SK-N-SH treated with all-trans-retinoic acid at 6 μM for 48 hours (cell line): ENCODE measurements at regions not wholly inside any gene's neighbourhood (a gene's known extent, or its start where the extent isn't known, plus 50 kb on each side); places are given as distances from the start of the nearest gene placed in this dataset.
A peak's percentile ranks its signal among the peaks of the same experiment; 100 is the strongest.

ENCODE experiments used
- ATAC-seq: fragments of 200-7000 bp; cut with Tn5 transposase; 3 replicates; pipeline ENCODE4 v1.9.1; 2020; ENCODE audit warnings: mild to moderate bottlenecking, moderate library complexity
- ARNTL ChIP-seq: fragments of 450-650 bp; formaldehyde crosslinking; IDR thresholded peaks from 2 replicates; pipeline ENCODE4 v1.5.0; 2020; ENCODE audit warnings: low read depth, mild to moderate bottlenecking, moderate library complexity, borderline replicate concordance
- BACH2 ChIP-seq: fragments of 250-450 bp; sonication (Bioruptor Pico); IDR thresholded peaks from 2 replicates; pipeline ENCODE4 v1.9.0; 2021; ENCODE audit warnings: mild to moderate bottlenecking, borderline replicate concordance
- CSDC2 ChIP-seq: fragments of 250-450 bp; sonication (Bioruptor Pico); IDR thresholded peaks from 2 replicates; pipeline ENCODE4 v1.5.0; 2020; ENCODE audit warnings: mild to moderate bottlenecking, moderate library complexity
- CSRNP3 ChIP-seq: fragments of 250-450 bp; sonication (Bioruptor Pico); IDR thresholded peaks from 2 replicates; pipeline ENCODE4 v1.5.1; 2021; ENCODE audit warnings: mild to moderate bottlenecking, moderate library complexity
- GLIS3 ChIP-seq: fragments of 250-450 bp; sonication (Bioruptor Pico); IDR thresholded peaks from 2 replicates; pipeline ENCODE4 v1.5.0; 2020; ENCODE audit warnings: mild to moderate bottlenecking, moderate library complexity
- ISL1 ChIP-seq: fragments of 250-450 bp; sonication (Bioruptor Pico); IDR thresholded peaks from 2 replicates; pipeline ENCODE4 v2.1.2; 2022; ENCODE audit warnings: mild to moderate bottlenecking, moderate library complexity
- OSR1 ChIP-seq: fragments of 250-450 bp; sonication (Bioruptor Pico); IDR thresholded peaks from 2 replicates; pipeline ENCODE4 v1.8.0; 2022; ENCODE audit warnings: moderate library complexity, mild to moderate bottlenecking, inconsistent platforms
- POU6F1 ChIP-seq: fragments of 250-450 bp; sonication (Bioruptor Pico); IDR thresholded peaks from 2 replicates; pipeline ENCODE4 v1.8.0; 2021; ENCODE audit warnings: low read depth, mild to moderate bottlenecking, moderate library complexity, borderline replicate concordance
- PPARA ChIP-seq: fragments of 250-450 bp; sonication (Bioruptor Pico); IDR thresholded peaks from 2 replicates; pipeline ENCODE4 v1.5.0; 2020; ENCODE audit warnings: mild to moderate bottlenecking, borderline replicate concordance
- RARB ChIP-seq: fragments of 250-450 bp; sonication (Bioruptor Pico); IDR thresholded peaks from 2 replicates; pipeline ENCODE4 v1.8.0; 2021; ENCODE audit warnings: mild to moderate bottlenecking, moderate library complexity
- SNAI2 ChIP-seq: fragments of 250-450 bp; sonication (Bioruptor Pico); IDR thresholded peaks from 2 replicates; pipeline ENCODE4 v1.5.0; 2020; ENCODE audit warnings: mild to moderate bottlenecking, moderate library complexity
- TCF4 ChIP-seq: fragments of 250-450 bp; sonication (Bioruptor Pico); IDR thresholded peaks from 2 replicates; pipeline ENCODE4 v1.8.0; 2021; ENCODE audit warnings: mild to moderate bottlenecking, moderate library complexity, borderline replicate concordance
- TOX ChIP-seq: fragments of 250-450 bp; sonication (Bioruptor Pico); IDR thresholded peaks from 2 replicates; pipeline ENCODE4 v1.8.0; 2021; ENCODE audit warnings: mild to moderate bottlenecking, moderate library complexity, borderline replicate concordance
- TSHZ2 ChIP-seq: fragments of 250-450 bp; sonication (Bioruptor Pico); IDR thresholded peaks from 2 replicates; pipeline ENCODE4 v1.5.0; 2020; ENCODE audit warnings: mild to moderate bottlenecking, moderate library complexity
- ZC3H10 ChIP-seq: fragments of 250-450 bp; sonication (Bioruptor Pico); IDR thresholded peaks from 2 replicates; pipeline ENCODE4 v1.5.1; 2021; ENCODE audit warnings: mild to moderate bottlenecking, moderate library complexity
- ZFP3 ChIP-seq: fragments of 250-450 bp; sonication (Bioruptor Pico); IDR thresholded peaks from 2 replicates; pipeline ENCODE4 v1.5.0; 2020; ENCODE audit warnings: mild to moderate bottlenecking, moderate library complexity
- ZNF70 ChIP-seq: fragments of 450-650 bp; formaldehyde crosslinking; IDR thresholded peaks from 2 replicates; pipeline ENCODE4 v1.5.0; 2020; ENCODE audit warnings: mild to moderate bottlenecking, moderate library complexity
- ZNF8 ChIP-seq: fragments of 450-650 bp; formaldehyde crosslinking; IDR thresholded peaks from 2 replicates; pipeline ENCODE4 v1.5.0; 2020; ENCODE audit warnings: mild to moderate bottlenecking, moderate library complexity
- TF ChIP-seq, protein P1 (sequence below): fragments of 250-450 bp; sonication (Bioruptor Pico); IDR thresholded peaks from 2 replicates; pipeline ENCODE4 v1.8.0; 2020; ENCODE audit warnings: mild to moderate bottlenecking, moderate library complexity, borderline replicate concordance
- TF ChIP-seq, protein P2 (sequence below): fragments of 250-450 bp; sonication (Bioruptor Pico); IDR thresholded peaks from 2 replicates; pipeline ENCODE4 v1.5.1; 2020; ENCODE audit warnings: low read depth, mild to moderate bottlenecking, moderate library complexity

GRCh38 chr17:70629902-70630301 is 460.6 kb downstream of the KCNJ2 start (continued):
- TF ChIP-seq ZNF70 (CRISPR knock-in tag) (no peak), TCF4 (CRISPR knock-in tag) (no peak), BACH2 (CRISPR knock-in tag) (no peak)

- TF ChIP-seq, protein P1, sequence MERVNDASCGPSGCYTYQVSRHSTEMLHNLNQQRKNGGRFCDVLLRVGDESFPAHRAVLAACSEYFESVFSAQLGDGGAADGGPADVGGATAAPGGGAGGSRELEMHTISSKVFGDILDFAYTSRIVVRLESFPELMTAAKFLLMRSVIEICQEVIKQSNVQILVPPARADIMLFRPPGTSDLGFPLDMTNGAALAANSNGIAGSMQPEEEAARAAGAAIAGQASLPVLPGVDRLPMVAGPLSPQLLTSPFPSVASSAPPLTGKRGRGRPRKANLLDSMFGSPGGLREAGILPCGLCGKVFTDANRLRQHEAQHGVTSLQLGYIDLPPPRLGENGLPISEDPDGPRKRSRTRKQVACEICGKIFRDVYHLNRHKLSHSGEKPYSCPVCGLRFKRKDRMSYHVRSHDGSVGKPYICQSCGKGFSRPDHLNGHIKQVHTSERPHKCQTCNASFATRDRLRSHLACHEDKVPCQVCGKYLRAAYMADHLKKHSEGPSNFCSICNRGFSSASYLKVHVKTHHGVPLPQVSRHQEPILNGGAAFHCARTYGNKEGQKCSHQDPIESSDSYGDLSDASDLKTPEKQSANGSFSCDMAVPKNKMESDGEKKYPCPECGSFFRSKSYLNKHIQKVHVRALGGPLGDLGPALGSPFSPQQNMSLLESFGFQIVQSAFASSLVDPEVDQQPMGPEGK: no peak
- TF ChIP-seq, protein P2, sequence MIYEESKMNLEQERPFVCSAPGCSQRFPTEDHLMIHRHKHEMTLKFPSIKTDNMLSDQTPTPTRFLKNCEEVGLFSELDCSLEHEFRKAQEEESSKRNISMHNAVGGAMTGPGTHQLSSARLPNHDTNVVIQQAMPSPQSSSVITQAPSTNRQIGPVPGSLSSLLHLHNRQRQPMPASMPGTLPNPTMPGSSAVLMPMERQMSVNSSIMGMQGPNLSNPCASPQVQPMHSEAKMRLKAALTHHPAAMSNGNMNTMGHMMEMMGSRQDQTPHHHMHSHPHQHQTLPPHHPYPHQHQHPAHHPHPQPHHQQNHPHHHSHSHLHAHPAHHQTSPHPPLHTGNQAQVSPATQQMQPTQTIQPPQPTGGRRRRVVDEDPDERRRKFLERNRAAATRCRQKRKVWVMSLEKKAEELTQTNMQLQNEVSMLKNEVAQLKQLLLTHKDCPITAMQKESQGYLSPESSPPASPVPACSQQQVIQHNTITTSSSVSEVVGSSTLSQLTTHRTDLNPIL (CRISPR knock-in tag): no peak
- TF ChIP-seq RARB (CRISPR knock-in tag): no peak
- no peak for TF ChIP-seq SNAI2
- no peak for TF ChIP-seq ZFP3 (CRISPR knock-in tag)
- no peak for TF ChIP-seq OSR1 (CRISPR knock-in tag)
- no peak for TF ChIP-seq ZC3H10 (CRISPR knock-in tag)
- TF ChIP-seq TOX (CRISPR knock-in tag): no peak
- TF ChIP-seq GLIS3 (CRISPR knock-in tag): no peak
- TF ChIP-seq ARNTL (CRISPR knock-in tag): no peak
- TF ChIP-seq ZNF8 (CRISPR knock-in tag): no peak
- peak; percentile 71 for ATAC-seq
These were observed 467.3 kb downstream of the KCNJ2 start for GRCh38 chr17:70636517-70637133.

DNA sequence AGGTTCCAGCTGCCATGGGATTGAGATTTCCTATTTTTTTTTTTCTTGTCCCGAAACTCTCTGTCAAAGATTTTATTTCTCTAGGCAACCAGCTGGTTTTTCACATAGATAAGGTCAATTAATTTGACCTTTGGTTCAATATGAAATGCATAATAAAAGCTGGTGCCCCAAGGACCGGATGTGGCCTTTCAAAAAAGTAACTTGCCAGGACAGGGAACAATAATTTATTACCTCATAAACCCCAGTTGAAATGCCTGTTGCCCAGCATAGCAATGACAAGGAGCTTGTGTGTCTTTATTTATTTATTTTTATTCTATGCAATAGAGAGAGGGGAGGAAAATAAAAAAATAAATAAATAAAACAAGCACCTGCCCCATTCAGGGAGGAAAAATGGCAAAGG is 472.7 kb downstream of the KCNJ2 start:
- no peak for ATAC-seq
- TF ChIP-seq TCF4 (CRISPR knock-in tag) (no peak), ZC3H10 (CRISPR knock-in tag) (no peak), BACH2 (CRISPR knock-in tag) (no peak), SNAI2 (no peak), CSRNP3 (no peak), ZFP3 (CRISPR knock-in tag) (no peak), POU6F1 (CRISPR knock-in tag) (no peak), ZNF70 (CRISPR knock-in tag) (no peak), TOX (CRISPR knock-in tag) (no peak), CSDC2 (CRISPR knock-in tag) (no peak)
- TF ChIP-seq, protein P2 (CRISPR knock-in tag): no peak
- TF ChIP-seq, protein P1: no peak

DNA sequence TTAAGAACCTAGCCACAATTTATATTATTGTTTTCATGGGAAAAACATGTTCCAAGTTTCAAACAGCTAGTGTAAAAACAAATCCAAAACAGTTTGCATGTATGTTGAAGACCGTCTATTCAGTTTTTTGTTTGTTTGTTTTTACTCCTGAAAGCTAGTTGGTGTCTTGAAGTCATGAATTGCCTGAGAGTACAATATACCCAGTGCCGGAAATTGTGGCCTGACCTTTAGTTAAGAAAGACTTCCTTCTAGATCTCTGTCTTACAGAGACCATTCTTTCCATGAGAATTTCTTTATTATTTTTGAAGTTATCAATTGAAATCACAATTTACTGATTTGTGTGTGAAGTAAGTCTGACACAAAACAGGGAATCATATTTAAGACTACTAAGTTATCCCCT is 474.8 kb downstream of the KCNJ2 start:
- ATAC-seq: no peak
- TF ChIP-seq TSHZ2 (no peak), ARNTL (CRISPR knock-in tag) (no peak), OSR1 (CRISPR knock-in tag) (no peak), SNAI2 (no peak), CSRNP3 (no peak), ZC3H10 (CRISPR knock-in tag) (no peak), ISL1 (no peak), PPARA (CRISPR knock-in tag) (no peak), ZNF70 (CRISPR knock-in tag) (no peak), ZNF8 (CRISPR knock-in tag) (no peak)
